ENCODE measurements at regions not wholly inside any gene's neighbourhood (a gene's known extent, or its start where the extent isn't known, plus 50 kb on each side); places are given as distances from the start of the nearest gene placed in this dataset.
"Not testable (repeated sequence)": the region's sequence is repeated elsewhere in the genome, so short reads cannot be mapped to it uniquely, and the experiment has no call there.

DNA sequence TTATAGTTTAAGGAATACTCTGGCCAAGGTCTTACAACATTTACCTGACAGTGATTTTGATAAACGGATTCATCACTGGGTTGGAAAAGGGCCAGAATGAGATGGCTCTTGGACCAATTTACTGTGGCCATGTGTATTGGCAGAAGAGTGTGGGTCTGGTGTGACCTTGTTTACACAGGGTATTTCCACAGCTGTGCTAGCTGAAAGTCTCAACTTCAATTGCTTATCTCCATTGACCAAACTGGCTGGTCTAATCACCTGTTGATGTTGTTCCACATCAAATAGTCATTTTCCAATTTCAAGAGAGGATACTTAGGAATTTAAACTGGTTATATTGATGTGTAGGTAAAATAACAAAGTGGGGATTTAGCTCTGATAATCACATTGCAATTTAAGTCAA lies 501.6 kb upstream of the MAP3K7 start:
- no peak for ATAC-seq

DNA sequence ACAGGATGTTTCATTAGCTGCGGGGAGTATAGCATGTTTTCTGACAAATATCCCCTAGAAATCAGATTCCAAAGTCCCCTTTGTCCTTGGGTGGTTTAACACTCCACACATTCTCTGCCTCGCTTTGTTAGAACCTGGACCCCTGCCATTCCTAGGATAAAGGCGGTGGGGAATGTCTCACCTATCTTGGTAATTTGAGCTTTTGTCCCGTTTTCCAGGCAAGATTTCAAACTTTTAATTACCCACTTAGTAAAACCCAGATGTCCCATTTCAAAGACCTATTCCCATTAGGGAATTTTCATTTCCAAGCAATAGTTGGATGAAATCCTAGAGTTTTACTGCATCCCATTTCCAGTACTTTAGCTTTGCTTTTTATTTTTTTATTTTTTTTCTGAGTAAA lies 501.0 kb upstream of the MAP3K7 start:
- no peak for ATAC-seq

DNA sequence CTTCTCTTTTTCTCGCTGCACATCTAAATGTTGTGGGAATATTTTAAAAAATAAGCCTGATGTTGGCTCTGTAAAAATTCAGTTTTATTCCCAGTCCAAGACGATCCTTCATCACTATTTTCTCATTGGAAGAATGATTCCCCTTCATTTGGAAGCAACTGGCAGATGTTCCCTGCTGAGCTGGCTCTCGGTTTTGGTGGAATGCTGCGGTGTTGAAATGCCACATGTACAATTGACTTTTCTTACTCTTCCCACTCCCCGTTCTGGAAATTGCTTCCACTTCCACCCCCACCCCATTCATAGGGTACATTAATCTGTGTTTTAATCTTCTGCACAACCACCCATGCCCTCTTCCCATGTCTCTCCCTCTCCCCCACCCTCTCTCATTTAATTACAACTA lies 496.3 kb upstream of the MAP3K7 start:
- no peak for ATAC-seq

DNA sequence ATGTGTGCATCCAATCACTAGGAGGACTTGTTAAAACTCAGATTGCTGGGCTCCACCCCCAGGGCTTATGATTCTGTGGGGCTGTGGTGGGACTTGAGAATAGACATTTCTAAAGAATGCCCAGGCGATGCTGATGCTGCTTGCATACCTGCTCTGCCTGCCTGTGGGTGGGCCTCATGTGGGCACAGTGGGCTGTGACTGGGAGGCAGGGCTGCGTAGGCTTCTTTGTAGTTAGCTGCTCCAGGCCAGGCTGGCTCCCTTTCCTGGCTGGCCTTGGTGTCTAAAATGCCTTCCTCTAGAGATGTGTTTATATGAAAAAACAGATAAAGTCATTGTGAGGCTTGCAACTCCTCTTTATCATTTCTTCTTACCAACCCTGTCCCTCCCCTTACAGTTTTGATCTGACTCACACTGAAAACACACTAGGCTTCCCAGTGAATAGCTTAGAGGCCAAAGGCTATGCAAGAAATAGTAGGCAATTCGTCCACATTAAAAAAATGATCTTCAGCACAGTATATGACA lies 495.5 kb upstream of the MAP3K7 start:
- no peak for ATAC-seq

DNA sequence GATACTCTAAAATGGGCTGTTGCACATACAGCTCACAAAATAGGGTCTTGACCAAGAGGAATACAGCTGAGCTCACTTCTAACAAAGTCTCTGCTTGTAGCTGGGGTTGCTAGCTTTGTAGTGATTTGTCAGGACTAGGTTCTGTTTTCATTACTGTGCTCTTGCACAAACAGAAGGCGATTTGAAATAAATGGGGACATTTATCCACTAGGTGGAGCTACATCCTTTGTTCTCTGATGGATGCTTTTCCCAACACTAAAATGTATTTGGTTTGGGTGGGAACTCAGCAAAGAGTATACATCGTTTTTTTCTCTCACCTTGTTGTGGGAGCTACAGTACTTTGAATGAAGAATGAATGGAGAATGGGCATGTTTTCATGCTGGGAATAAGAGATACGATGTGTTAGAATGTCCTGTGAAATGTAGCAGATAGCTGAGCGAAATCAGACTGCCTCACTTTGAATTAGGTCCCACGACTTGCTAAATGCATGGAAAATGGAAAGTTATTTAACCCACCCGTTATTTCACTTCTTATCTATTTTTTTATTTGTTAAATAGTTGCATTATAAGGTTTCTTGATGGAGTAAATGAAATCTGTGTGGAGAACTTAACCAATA lies 494.7 kb upstream of the MAP3K7 start:
- ATAC-seq = no peak

DNA sequence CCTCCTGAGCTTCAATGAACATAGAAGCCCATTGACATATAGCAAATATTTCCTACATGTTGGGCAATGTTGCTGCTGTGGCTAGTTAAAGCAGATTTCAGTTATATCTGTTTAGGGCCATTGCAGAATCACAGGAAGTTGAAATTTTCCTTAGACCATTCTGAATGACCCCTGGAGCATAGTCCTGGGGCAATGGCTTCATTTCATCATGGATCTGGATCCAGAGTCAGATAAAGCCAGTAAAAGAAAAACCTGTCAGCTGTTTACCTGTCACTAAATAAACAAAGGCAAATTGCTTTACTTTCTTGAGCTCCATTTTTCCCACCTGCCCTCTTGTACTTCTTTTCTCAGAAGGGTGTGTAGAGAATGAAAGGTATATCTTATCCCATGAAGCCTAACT lies 494.0 kb upstream of the MAP3K7 start:
- no peak for ATAC-seq

DNA sequence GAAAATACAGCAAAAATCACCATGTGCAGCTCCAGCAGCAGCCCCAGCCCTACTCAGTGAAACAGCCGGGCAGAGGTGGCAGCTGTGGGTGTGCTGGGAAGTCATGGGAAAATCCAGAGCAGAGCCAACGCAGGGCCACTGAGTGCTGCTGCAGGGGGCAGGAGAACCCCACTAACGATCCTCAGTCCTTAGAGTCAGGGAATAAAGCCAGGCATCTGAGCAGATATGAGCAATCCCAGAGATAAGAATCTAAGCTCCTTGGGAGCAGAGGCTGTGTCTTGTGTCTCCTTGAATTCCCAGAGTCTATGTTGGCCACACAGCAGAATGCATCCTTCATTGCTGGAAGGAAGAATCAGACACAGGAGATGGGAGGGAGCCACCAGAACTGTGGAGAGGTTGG lies 493.1 kb upstream of the MAP3K7 start:
- no peak for ATAC-seq

DNA sequence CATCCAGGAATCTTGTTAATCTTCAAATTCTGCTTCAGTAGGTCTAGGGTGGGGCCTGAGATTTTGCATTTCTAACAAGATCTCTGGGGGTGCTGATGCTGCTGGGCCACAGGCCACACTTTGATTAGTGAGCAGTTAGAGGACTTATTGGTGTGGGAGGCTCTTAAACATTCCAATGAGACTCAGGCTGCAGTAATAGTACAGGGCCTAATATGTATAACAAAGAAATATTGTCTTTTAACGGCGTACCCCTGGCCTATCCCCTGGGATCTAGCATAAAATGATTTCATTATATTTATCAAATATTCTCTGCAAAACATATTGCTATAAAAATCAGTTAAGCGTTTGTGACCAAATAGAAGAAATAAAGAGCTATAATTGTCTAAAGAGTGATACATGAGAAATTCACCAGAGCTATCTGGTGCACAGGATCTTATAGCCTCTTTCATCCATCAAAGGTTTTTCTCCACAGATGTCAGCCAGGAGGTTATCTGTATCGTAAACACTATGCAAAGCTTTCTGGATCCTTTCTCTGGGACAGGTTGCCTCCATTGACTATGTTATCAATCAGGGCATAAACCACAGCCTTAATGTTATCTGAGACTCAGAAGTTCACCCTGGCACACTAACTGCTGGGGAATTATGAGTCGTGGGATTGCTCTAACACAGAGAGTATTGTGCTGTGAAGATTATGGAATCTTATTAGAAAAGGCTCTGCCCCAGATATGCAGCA lies 488.5 kb upstream of the MAP3K7 start:
- ATAC-seq = no peak

DNA sequence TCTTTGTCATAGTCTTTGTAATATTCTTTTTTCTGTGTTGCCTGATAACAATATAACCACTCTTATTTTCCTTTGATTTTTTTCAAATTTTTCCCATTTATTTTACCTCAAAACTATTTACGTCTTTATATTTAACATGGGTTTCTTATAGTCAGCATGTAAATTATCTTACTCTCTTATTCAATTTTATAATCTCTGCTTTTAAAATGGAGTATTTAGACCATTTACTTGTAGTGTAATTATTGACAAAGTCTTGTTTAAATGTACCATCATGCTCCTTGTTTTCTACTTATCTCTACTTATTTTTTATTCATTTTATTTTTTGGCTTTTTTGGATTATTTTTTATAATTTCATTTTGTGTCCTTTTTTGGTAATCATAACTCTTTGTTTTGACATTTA lies 476.5 kb upstream of the MAP3K7 start:
- ATAC-seq = no peak

DNA sequence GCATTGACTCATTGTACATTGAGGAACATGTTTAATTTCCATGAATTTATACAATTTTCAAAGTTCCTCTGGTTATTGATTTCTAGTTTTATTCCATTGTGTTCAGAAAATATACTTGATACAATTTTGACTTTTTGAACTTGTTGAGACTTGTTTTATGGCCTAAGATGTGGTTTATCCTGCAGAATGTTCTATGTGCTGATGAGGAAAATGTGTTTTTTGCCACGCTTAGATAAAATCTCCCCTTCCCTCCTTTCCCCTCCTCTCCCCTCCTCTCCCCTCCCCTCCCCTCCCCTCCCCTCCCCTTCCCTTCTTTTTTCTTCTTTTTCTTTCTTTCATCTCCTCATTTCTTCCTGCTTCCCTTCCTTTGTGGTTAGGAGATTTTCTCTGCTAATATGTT lies 470.8 kb upstream of the MAP3K7 start:
- no peak for ATAC-seq

DNA sequence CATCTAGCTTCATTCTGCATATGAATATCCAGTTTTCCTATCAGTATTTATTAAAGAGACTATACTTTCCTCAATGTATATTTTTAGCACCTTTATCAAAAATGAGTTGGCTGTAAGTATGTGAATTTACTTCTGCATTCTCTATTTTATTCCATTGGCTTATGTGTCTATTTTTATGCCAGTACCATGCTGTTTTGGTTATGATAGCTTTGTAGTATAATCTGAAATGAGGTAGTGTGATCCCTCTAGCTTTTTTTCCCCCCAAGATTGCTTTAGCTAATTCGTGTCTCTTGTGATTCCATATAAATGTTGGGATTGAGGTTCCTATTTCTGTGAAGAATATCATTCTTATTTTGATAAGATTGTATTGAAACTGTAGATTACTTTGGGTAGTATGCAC lies 469.1 kb upstream of the MAP3K7 start:
- ATAC-seq = no peak

DNA sequence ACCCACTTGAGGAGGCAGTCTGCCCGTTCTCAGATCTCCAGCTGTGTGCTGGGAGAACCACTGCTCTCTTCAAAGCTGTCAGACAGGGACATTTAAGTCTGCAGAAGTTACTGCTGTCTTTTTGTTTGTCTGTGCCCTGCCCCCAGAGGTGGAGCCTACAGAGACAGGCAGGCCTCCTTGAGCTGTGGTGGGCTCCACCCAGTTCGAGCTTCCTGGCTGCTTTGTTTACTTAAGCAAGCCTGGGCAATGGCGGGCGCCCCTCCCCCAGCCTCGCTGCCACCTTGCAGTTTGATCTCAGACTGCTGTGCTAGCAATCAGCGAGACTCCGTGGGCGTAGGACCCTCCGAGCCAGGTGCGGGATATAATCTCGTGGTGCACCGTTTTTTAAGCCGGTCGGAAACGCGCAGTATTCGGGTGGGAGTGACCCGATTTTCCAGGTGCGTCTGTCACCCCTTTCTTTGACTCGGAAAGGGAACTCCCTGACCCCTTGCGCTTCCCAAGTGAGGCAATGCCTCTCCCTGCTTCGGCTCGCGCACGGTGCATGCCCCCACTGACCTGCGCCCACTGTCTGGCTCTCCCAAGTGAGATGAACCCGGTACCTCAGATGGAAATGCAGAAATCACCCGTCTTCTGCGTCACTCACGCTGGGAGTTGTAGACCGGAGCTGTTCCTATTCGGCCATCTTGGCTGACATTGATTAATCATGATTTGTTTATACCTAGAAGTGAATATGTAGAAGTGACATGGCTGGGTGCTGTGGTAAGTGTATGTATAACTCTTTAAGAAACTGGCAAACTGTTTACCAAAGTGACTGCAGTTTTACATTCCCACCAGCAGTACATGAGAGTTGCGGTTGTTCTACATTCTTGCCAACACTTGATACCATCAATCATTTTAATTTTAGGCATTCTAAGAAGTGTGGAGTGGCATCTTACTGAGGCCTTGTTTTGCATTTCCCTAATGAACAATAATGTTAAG lies 465.9 kb upstream of the MAP3K7 start:
- not testable (repeated sequence) for ATAC-seq

DNA sequence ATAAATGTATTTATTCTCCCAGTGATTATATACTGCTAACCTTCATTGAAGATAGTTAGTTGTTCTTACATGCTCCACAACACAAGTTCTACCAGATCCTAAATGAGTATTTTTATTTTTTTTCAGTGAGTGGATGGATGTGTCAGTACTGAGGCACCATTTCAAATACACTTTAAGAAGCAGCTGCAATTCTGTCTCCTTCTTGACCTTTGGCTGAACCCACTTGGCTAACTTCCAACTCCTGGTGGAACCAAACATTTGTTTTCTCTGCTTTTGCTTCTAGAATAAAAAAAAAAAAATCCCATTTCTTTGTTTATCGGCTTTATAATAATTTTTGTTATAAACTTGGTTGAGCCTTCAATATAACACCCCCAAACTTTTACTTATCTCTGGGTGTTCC lies 458.3 kb upstream of the MAP3K7 start:
- ATAC-seq = no peak

DNA sequence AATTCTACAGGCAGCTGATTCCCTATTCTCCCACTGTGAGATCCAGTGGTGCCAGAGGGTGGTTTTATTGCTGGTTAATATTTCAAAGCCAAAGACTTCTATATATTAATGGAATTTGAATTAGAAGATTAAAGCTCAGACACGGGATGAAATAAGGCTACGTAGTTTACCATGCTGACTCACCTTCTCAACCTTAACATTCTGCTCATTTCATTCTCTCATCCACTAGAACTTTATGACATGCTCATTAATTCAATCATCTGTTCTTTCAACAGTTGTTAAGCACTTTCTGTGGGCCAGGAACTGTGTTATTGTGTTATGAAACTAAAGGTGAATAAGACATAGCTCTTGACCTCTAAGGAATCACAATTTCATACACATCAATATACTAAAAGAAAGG lies 456.9 kb upstream of the MAP3K7 start:
- no peak for ATAC-seq

DNA sequence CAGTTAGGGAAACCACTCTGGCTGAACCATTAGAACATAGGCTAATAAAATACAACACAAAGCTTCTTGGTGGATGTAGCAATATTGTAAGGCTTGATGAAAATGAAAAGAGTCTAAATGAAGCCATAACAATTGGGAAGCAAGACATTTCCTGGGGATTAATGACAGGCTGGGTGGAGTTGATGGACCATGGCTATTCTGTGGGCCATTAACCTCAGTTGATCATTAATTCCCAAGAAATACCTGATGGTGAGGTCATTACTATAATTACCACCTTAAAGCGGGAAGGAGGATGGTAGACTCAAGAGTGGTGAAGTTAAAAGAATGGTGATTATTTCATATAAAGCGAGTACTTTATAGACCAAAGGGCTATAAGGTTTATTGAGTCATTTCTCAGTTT lies 455.8 kb upstream of the MAP3K7 start:
- ATAC-seq = no peak

DNA sequence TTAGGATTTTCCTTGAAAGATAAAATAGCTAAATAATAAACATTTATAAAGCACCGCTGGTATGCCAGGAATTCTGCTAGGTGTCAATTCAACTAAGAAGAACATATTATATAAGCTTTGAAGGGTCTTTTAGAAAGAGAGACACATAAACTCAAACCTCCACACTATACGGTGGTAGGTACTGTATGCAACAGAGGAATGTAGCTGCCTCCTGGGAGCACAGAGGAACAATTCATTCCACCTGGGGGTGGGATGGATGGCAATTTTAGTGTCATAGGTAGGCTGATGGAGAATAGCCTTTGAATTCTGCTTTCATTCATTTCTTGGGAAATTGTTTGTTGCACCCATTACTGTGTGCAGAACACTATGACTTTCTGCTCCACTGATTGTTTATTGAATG lies 447.1 kb upstream of the MAP3K7 start:
- ATAC-seq = no peak

DNA sequence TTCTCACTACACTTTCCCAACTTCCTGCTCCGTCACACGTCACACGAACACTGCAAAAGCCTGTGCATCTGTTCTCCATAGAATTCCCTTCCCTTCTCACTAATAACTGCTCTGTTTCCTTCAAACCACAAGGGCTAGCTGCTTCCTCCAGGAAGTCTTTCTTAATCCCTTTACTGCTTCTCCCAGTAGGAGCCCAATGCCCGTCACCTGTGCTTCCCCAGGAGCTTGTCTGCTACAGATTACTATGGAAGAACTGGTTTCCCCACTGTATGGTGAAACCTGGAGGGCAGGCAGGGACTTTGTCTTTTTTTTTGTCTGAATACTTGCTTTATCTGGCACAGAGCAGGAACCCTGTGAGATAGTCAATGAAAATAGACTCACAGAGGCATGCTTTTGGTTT lies 444.7 kb upstream of the MAP3K7 start:
- no peak for ATAC-seq

DNA sequence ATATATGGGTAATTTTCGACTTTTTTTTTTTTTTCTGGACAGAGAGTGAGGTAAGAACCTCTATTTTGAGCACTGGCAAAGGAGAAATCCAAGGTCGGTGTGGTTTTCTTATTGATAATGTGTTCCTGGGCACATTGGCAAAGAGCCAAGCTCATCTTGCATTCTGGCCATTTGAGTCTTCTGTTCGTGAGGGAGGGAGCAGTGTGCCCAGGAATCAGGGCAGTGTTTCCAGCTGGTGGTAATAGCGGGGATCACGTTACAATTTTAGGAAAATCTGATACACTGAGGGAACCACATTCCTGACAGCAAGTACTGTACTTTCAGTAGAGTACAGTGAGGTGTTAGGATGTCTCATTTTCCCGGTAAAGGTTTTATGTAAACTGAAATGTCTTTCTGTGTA lies 442.3 kb upstream of the MAP3K7 start:
- no peak for ATAC-seq

DNA sequence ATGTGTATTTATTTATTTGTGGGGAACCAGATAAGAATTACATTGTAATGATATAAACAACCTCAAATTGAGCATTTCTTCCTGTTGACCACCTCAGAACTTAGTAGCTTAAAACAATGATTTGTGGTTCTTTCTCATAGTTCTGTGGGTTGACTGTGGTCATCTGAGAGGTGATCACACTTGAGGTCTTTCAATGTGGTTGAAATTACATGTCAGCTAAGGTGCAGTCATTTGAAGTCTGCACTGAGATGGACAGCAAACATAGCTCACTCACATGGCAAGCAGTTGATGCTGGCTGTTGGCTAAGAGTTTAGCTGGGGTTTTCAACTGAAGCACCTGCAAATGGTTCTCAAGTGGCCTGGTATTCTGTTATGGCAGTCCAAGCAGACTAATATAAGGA lies 436.7 kb upstream of the MAP3K7 start:
- ATAC-seq = no peak

DNA sequence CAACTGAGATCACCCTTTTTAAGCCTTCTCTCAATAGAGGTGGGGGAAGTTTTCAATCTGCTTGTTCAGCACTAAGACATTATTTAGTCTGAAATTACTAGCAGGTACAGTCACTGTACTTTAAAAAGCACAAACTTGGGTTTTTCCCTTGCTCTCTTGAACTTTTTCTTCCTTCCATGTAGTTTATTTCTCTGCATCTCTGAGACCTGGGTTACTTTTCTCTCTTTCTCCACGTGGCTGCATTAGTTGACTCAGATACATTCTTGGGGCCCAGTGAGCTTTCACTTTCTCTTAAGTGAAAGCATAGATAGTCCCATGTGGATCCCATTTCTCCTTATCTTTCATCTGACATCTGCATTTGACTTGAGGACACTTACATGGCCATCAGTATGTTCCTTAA lies 433.9 kb upstream of the MAP3K7 start:
- ATAC-seq = no peak

DNA sequence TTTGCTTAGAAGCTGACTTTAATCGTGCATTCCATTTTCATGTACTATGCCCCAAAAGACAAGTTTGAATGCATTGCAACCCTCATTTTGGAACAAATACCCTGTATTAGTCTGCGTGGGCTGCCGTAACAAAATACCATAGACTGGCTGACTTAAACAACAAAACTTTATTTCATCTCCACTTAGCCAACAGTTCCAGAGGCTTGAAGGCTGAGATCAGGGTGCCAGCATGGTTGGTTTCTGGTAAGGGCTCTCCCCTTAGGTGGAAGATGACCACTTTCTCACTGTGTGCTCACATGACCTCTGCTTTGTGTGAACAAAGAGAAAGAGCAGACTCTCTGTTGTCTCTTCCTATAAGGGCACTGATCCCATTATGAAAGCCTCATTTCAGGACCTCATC lies 431.7 kb upstream of the MAP3K7 start:
- no peak for ATAC-seq

DNA sequence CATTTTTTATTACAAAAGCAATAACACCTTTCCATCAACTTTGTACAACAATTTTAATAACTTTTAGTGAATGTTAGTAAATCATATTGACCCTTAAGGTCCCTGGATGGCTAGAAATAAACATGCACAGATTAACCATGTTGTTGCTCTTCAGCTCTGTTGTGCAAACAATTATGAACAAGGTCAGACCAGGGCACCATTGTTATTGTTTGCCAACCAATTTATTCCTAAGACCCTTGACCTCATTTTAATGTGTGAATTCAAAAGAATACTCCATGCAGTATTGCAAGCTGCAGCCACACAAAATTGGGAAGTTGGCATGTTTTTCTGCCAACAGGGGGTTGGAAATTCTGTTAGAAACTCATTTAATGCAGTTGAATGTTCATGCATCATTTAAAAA lies 426.6 kb upstream of the MAP3K7 start:
- no peak for ATAC-seq

DNA sequence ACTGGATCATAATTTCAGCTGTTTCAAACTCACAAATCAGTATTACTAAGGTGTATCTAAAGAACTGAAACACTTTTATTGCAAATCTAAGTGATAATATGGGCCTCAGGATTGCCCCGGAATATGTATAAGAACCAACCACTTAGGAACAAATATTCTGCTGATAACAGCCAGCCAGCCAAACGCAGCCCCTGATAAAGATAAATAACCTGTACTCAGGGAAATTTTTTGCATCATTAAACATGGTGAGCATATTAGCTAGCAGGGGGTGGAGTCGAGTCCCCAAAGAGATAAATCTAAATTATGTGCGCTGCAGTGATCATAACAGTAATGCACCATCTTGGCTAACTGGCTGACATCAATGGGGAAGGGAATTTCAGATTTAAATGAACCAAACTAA lies 410.2 kb upstream of the MAP3K7 start:
- no peak for ATAC-seq

DNA sequence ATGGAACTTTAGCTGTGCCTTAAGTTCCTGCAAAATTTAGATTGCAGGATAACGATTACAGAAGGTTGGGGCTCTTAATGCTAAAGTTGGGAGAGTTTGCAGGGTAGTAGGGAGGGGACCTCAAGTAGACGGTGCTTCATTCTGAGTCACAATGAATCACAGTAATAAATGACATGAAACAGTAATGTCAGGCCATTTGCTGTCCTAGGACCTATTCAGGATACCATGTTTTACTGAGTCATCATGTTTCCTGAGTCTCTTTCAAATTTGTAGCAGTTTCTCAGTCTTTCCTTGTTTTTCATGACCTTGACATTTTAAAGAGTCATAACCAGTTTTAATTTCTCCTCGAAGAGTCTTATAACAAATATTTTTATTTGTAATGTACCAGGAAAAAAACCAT lies 406.9 kb upstream of the MAP3K7 start:
- ATAC-seq = no peak

Measured in activated CD4-positive, CD25-positive, alpha-beta regulatory T cell treated with anti-CD3 and anti-CD28 coated beads, Interleukin-2, amount 50 U/mL, for 24 hours (primary cell).